ENCODE measurements at regions not wholly inside any gene's neighbourhood (a gene's known extent, or its start where the extent isn't known, plus 50 kb on each side); places are given as distances from the start of the nearest gene placed in this dataset.

DNA sequence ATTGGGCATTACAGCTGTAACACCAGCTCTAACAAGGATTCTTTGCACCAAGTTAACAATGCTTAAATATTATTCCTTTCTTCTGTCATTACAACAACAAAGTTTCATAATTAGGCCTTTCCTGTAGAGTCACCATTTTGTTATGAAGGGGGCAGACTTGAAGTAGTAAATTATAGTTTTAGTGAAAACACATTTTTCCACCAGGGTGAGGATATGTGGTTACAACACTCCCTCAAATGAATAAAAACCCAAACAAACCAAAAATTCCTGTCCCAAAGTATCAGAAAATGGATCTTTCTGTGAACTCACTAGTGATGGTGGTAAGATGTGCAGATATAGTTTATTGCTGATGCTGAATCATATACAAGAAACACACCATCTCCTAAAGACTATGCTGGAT is 250.5 kb upstream of the TUT7 start:
- Mint-ChIP-seq H3K4me1 (no peaks in the 10 kb centered on the region), H3K9me3 (no peaks in the 10 kb centered on the region), H3K27me3 (peaks cover 12% of the 10 kb centered on the region), H3K36me3 (ENCODE audit: low read depth) (no peaks in the 10 kb centered on the region), H3K27ac (no peak overlapping the region), H3K4me3 (no peak overlapping the region)
- TF ChIP-seq, protein P1, sequence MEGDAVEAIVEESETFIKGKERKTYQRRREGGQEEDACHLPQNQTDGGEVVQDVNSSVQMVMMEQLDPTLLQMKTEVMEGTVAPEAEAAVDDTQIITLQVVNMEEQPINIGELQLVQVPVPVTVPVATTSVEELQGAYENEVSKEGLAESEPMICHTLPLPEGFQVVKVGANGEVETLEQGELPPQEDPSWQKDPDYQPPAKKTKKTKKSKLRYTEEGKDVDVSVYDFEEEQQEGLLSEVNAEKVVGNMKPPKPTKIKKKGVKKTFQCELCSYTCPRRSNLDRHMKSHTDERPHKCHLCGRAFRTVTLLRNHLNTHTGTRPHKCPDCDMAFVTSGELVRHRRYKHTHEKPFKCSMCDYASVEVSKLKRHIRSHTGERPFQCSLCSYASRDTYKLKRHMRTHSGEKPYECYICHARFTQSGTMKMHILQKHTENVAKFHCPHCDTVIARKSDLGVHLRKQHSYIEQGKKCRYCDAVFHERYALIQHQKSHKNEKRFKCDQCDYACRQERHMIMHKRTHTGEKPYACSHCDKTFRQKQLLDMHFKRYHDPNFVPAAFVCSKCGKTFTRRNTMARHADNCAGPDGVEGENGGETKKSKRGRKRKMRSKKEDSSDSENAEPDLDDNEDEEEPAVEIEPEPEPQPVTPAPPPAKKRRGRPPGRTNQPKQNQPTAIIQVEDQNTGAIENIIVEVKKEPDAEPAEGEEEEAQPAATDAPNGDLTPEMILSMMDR (IDR thresholded peaks at IDR 0.05), result no peak
- ATAC-seq (ENCODE audit: low read depth) (no peak), DNase-seq (no peak)
- intact Hi-C loops (cut with micrococcal nuclease), result no loop called here
- POLR2A ChIA-PET, result no interaction called here
- CTCF ChIA-PET, result no interaction called here

DNA sequence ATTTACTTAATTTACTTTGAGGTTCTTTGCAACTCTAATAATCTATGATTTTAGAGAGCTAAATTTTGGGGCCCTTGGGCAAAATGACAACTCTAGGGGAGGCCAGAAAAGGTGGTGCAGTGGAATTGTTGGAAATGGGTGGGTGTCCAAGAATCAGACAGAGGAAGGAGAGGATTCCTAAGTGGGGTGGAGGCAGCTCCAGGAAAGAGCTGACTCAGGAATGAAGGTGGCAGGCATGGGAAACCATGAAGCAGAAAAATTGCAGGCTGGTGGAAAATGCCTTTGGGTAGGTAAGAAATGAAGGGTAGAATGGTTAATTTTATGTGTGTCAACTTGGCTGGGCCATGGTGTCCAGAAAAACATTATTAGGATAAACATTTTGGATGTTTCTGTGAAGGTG is 248.5 kb upstream of the TUT7 start:
- Mint-ChIP-seq H3K27me3 (peaks cover 17% of the 10 kb centered on the region), H3K4me1 (no peaks in the 10 kb centered on the region), H3K27ac (no peak overlapping the region), H3K9me3 (no peaks in the 10 kb centered on the region), H3K4me3 (no peak overlapping the region), H3K36me3 (ENCODE audit: low read depth) (no peaks in the 10 kb centered on the region)
- ATAC-seq (ENCODE audit: low read depth), result no peak
- TF ChIP-seq, protein P1 (IDR thresholded peaks at IDR 0.05), result no peak
- no peak for DNase-seq
- intact Hi-C loops (cut with micrococcal nuclease), result no loop called here
- CTCF ChIA-PET, result no interaction called here
- POLR2A ChIA-PET, result no interaction called here

GRCh38 chr9:86601697-86602096 is 247.5 kb upstream of the TUT7 start:
- intact Hi-C loops (cut with micrococcal nuclease), result no loop called here
- ATAC-seq (ENCODE audit: low read depth) (no peak), DNase-seq (no peak)
- peaks cover 17% of the 10 kb centered on the region for H3K27me3 Mint-ChIP-seq
- TF ChIP-seq, protein P1 (IDR thresholded peaks at IDR 0.05), result no peak
- CTCF ChIA-PET, result no interaction called here
- no peak overlapping the region for H3K27ac Mint-ChIP-seq
- H3K36me3 Mint-ChIP-seq (ENCODE audit: low read depth), result no peaks in the 10 kb centered on the region
- H3K9me3 Mint-ChIP-seq, result no peaks in the 10 kb centered on the region
- H3K4me3 Mint-ChIP-seq, result no peak overlapping the region
- no peaks in the 10 kb centered on the region for H3K4me1 Mint-ChIP-seq
- POLR2A ChIA-PET, result no interaction called here

DNA sequence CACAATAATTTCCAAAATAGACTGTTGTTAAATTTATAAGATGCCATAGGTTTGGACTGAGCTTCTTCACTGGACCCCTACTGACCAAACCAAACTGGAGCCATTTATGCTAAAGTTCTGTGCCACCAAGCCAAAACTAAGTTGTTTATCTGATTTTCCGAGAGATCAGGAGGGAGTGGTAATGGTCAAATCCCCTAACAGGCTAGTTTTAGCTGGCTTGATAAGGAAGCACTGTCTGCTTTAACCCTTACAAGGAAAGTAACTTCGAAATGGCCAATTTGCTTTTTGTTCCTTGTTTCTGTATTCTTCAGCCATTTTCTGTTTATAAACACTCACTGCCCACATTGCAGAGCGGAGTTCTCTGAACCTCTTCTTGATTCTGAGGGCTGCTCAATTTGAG is 246.8 kb upstream of the TUT7 start:
- Mint-ChIP-seq H3K27ac (no peak overlapping the region), H3K36me3 (ENCODE audit: low read depth) (no peaks in the 10 kb centered on the region), H3K27me3 (peaks cover 17% of the 10 kb centered on the region), H3K4me1 (no peaks in the 10 kb centered on the region), H3K9me3 (no peaks in the 10 kb centered on the region), H3K4me3 (no peak overlapping the region)
- CTCF ChIA-PET, result no interaction called here
- DNase-seq (no peak), ATAC-seq (ENCODE audit: low read depth) (no peak)
- TF ChIP-seq, protein P1 (IDR thresholded peaks at IDR 0.05), result no peak
- intact Hi-C loops (cut with micrococcal nuclease), result no loop called here
- POLR2A ChIA-PET, result no interaction called here

DNA sequence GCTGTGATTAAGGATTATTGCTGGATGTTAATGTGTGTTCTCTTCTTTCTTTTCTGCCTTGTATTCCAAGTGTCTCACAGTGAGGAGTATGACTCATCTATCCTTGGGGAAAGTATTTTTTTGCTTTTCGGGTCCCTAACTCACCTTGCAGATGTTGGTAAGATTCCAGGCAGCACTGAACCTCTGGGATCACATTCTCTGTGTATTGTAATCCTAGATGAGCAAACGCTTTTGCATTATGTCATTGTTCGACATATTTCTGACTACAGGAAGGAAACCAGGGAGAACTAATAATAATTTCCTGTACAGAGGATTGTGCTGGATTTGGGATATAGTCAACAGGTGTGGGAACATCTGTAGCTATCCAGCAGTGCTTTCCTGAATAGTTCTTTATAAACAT is 246.1 kb upstream of the TUT7 start:
- no peak overlapping the region for H3K27ac Mint-ChIP-seq
- ATAC-seq (ENCODE audit: low read depth), result no peak
- no peaks in the 10 kb centered on the region for H3K9me3 Mint-ChIP-seq
- ChIA-PET CTCF (no interaction called here), POLR2A (no interaction called here)
- H3K4me3 Mint-ChIP-seq, result no peak overlapping the region
- intact Hi-C loops (cut with micrococcal nuclease), result no loop called here
- no peaks in the 10 kb centered on the region for H3K36me3 Mint-ChIP-seq (ENCODE audit: low read depth)
- no peak for DNase-seq
- TF ChIP-seq, protein P1 (IDR thresholded peaks at IDR 0.05), result no peak
- H3K27me3 Mint-ChIP-seq, result peaks cover 17% of the 10 kb centered on the region
- H3K4me1 Mint-ChIP-seq, result no peaks in the 10 kb centered on the region
